ENCODE measurements at regions not wholly inside any gene's neighbourhood (a gene's known extent, or its start where the extent isn't known, plus 50 kb on each side); places are given as distances from the start of the nearest gene placed in this dataset.
A peak's percentile ranks its signal among the peaks of the same experiment; 100 is the strongest.

DNA sequence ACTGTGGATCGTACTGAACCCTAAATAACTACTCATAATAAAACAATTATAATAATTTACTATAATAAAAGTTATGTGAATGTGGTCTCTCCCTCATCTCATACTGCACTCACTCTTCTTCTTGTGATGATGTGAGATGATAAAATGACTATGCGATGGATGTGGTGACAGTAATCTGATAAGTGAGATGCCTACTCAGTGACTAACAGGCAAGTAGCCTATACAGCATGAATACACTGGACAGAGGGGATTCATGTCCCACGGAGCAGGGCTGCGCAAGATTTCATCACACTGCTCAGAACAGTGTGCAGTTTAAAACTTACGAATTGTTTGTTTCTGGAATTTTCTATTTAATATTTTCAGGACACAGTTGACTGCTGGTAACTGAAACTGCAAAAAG lies 304.0 kb downstream of the DUSP10 start:
- Mint-ChIP-seq H3K4me1 (peaks cover 34% of the 10 kb centered on the region), H3K4me3 (no peak overlapping the region), H3K9me3 (no peaks in the 10 kb centered on the region), H3K36me3 (no peaks in the 10 kb centered on the region), H3K27ac (no peak overlapping the region), H3K27me3 (peaks cover 1% of the 10 kb centered on the region)

DNA sequence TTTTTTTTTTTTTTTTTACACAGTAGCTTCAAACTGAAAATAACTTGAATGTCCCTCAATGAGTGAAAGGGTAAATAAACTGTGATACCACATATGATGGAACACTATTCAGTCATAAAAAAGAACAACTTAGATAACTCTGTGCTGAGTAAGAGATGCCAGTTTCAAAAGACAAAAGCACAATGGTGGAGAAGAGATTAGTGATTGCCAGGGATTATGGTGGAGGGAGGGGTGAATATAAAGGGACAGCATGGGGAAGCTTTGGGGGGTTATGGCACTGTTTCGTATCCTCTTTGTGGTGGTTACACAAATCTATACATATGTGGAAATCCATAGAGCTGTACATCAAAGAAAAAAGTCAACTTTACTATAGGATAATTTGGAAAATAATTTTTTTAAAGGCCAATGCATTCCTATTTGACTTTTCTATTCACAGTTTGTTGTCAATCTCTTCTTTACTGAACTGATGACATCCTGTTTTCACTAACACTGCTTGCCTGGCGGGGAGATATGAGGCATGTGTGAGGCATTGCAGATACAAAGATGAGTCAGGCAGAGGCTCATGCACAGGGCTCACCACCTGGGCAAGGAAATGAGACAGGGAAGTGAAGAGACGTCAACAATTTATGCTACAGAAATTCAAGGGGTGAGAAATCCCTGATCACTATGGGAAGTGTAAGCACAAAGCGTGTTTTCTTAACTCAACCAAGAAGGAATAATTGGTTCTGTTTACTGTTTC lies 302.7 kb downstream of the DUSP10 start:
- H3K4me1 Mint-ChIP-seq = peaks cover 34% of the 10 kb centered on the region
- peaks cover 1% of the 10 kb centered on the region for H3K27me3 Mint-ChIP-seq
- H3K9me3 Mint-ChIP-seq = no peaks in the 10 kb centered on the region
- peak overlapping the region; percentile 88 for H3K27ac Mint-ChIP-seq
- H3K4me3 Mint-ChIP-seq = peak overlapping the region; percentile 34
- H3K36me3 Mint-ChIP-seq = no peaks in the 10 kb centered on the region

DNA sequence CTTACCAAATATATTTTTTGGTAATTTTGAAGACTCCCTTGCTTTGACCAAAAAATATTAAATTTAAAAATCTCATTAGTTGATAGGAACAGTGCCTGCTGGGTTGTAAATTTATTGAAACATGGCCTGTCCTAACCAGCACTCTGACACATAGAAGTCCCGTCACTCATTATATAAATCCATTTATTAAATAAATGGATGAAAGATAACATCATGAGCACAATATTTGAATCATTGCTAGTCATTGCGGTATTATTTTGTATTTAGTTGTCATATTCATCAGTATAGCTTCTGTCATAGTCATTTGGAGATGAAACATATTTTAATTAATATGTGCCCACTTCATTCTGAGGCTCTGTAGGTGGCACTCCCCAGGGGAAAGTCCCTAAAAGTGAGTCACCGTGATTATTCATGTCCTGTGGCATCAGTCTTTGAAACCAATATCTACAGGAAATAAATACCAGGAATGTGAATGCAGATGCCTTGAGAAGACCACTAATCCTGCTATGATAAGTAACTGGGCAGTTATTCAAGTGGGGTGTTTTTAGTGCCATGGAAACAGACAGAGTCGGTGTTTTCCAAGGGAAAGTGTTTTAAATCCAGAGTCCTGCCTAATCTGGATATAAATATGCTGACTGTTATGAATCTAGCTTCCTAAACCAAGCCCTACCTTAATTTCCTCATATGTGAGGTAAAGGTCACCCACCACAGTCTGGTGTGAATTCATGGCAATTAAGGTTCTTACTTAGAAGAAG lies 302.0 kb downstream of the DUSP10 start:
- H3K27ac Mint-ChIP-seq = peak overlapping the region; percentile 71
- peaks cover 1% of the 10 kb centered on the region for H3K27me3 Mint-ChIP-seq
- H3K36me3 Mint-ChIP-seq = no peaks in the 10 kb centered on the region
- no peaks in the 10 kb centered on the region for H3K9me3 Mint-ChIP-seq
- H3K4me3 Mint-ChIP-seq = peak overlapping the region; percentile 2
- H3K4me1 Mint-ChIP-seq = peaks cover 33% of the 10 kb centered on the region

DNA sequence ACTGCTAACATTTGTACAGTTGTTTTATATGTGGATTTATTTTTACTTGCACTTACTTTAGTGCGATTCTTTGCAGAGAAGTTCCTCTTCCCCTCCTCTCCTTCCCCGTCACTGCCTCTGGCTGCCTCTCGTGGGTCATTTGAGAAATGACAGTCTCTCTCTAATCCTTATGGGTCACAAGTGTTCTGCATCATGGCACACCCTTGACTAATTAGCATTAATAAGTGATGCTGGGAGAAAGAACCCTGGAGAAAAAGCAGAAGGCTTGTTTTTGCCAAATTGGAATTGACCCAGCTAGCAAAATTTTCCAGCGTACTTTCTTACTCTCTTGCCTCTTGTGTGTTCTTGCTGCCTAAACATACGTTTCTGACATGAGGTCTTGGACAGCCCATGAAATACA lies 301.2 kb downstream of the DUSP10 start:
- Mint-ChIP-seq H3K4me3 (peak overlapping the region; percentile 38), H3K27me3 (peaks cover 2% of the 10 kb centered on the region), H3K4me1 (peaks cover 25% of the 10 kb centered on the region)

DNA sequence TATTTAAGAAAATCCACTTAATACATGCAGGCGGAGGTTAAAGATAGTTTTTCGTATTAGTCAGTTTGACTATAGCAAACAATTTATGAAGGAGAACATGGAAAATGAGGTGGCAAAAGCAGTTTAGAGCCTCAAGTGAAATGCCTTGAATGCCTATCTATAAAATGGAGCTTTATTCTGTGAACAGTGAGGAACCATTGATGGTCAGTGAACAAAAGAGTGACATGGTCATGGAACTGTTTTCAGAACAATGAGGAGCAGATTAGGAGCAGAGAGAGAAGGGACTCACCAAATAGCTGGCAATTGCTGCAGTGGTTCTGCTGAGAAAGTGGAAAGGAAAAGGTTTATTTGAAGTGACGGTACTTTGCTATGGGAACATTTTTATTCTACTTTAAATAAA lies 299.8 kb downstream of the DUSP10 start:
- no peaks in the 10 kb centered on the region for H3K9me3 Mint-ChIP-seq
- no peak overlapping the region for H3K4me3 Mint-ChIP-seq
- H3K4me1 Mint-ChIP-seq = peaks cover 25% of the 10 kb centered on the region
- H3K27me3 Mint-ChIP-seq = peaks cover 2% of the 10 kb centered on the region
- H3K27ac Mint-ChIP-seq = no peak overlapping the region
- H3K36me3 Mint-ChIP-seq = no peaks in the 10 kb centered on the region

More for the DNA sequence above, 301.2 kb downstream of the DUSP10 start:
- Mint-ChIP-seq H3K36me3 (no peaks in the 10 kb centered on the region), H3K27ac (peak overlapping the region; percentile 32), H3K9me3 (no peaks in the 10 kb centered on the region)

DNA sequence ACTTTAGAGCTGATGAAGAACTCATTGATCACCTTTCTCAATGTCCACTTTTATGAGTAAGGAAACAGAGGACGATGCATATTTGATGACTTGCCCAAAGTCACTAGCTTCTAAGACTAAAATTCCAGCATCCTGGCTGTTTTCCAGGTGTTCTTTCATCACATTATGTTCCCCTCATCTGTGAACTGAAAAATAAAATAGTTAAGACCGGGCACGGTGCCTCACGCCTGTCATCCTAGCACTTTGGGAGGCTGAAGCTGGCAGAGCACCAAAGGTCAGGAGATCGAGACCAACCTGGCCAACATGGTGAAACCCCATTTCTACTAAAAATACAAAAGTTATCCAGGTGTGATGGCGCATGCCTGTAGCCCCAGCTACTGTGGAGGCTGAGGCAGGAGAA lies 297.5 kb downstream of the DUSP10 start:
- peaks cover 23% of the 10 kb centered on the region for H3K4me1 Mint-ChIP-seq
- no peaks in the 10 kb centered on the region for H3K9me3 Mint-ChIP-seq
- H3K27ac Mint-ChIP-seq = no peak overlapping the region
- H3K27me3 Mint-ChIP-seq = peaks cover 2% of the 10 kb centered on the region
- H3K36me3 Mint-ChIP-seq = no peaks in the 10 kb centered on the region
- no peak overlapping the region for H3K4me3 Mint-ChIP-seq

DNA sequence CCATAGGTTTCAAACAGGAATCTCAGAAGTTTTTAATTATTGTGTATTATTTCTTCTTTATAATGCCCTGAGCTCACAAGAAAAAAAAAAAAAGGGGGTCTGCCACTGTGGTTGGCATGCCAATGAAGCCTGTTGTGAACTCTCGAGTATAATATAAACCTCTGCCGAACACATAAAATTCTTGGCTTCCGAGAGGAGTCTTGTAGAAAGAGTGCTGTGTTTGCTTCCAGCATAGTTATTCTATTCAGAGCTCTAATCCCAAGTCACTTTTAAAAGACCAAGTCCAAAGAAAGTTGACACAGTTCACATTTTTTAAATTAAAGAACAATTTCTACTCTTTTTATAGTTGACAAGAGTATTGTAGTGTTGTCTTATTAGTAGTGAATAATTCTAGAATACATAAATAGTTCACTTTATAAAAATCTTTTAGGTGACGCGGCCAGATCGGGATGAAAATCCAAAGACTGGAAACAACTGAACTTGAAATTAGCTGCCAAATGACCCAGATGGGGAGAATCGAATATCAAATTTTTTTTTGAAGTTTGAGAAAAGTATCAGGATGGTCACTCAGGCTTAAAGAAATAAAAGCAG lies 293.2 kb downstream of the DUSP10 start:
- no peaks in the 10 kb centered on the region for H3K9me3 Mint-ChIP-seq
- peaks cover 11% of the 10 kb centered on the region for H3K4me1 Mint-ChIP-seq
- no peak overlapping the region for H3K27ac Mint-ChIP-seq

DNA sequence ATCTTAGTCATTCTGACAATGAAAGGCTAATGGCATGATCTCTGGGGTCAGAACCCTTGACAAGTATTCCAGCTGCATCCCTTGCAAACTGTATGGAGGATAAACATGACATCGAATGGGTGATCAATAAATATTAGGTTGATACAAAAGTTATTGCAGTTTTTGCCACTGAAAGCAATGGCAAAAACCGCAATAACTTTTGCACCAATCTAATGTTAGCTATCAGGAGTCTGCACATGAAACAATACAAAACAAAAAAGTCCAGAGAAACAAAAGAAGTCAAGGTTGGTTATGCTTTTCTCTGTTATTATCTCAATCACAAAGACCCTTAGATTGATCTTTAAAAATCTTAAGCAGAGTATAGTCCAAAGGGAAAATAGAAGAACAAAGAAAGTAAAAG lies 292.7 kb downstream of the DUSP10 start:
- no peaks in the 10 kb centered on the region for H3K36me3 Mint-ChIP-seq
- H3K9me3 Mint-ChIP-seq = no peaks in the 10 kb centered on the region
- H3K27ac Mint-ChIP-seq = no peak overlapping the region
- H3K27me3 Mint-ChIP-seq = peaks cover 5% of the 10 kb centered on the region
- H3K4me1 Mint-ChIP-seq = peaks cover 11% of the 10 kb centered on the region
- H3K4me3 Mint-ChIP-seq = no peak overlapping the region

More for the DNA sequence above, 293.2 kb downstream of the DUSP10 start:
- peaks cover 5% of the 10 kb centered on the region for H3K27me3 Mint-ChIP-seq
- H3K4me3 Mint-ChIP-seq = no peak overlapping the region
- H3K36me3 Mint-ChIP-seq = no peaks in the 10 kb centered on the region

DNA sequence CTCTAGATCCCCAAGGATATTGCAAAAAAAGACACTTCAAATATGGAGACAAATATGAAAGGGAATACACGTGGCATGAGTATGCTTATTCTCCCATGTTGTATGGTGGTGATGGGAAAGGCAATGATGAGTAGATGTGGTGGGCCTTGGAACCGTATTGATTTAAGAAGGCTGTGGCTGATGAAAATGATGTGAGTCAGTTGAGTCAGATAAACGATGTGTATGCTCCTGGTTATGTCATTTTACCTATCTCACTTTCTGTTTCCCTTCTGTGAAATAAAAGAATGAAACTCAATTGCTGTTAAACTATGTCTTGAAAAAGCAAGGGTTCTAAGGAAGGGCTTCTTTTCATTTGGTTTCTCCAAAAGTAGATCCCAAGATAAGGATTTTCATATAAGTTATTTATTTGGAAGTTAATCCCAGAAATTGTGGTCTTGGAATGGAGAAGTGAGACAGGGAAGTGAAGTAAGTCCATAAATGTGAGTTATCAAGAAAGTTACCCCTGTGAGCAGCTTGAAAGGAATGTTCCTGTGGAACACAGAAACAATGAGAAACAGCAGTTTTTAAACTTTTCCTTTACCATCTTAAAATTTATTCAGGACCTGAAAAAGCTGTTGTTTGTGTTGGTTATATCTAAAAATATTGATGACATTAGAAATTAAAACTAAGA lies 292.0 kb downstream of the DUSP10 start:
- Mint-ChIP-seq H3K9me3 (no peaks in the 10 kb centered on the region), H3K36me3 (no peaks in the 10 kb centered on the region), H3K27ac (peak overlapping the region; percentile 4), H3K4me3 (no peak overlapping the region), H3K27me3 (peaks cover 5% of the 10 kb centered on the region), H3K4me1 (peaks cover 11% of the 10 kb centered on the region)

DNA sequence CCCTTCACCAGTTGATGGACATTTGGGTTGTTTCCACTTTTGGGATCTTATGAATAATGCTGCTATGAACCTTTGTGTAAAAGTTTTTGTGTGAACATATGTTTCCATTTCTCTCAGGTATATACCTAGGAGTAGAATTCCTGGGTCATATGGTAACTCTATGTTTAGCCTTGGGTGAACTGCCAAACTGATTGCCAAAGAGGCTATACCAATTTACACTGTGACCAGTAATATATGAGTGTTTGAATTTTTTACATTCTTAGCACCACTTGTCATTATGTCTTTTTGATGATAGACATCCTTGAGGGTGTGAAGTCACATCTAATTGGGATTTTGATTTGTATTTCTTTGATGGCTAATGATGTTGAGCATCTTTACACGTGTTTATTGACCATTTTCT lies 290.1 kb downstream of the DUSP10 start:
- H3K27ac Mint-ChIP-seq = no peak overlapping the region
- peaks cover 11% of the 10 kb centered on the region for H3K4me1 Mint-ChIP-seq
- no peaks in the 10 kb centered on the region for H3K9me3 Mint-ChIP-seq
- no peak overlapping the region for H3K4me3 Mint-ChIP-seq
- H3K27me3 Mint-ChIP-seq = peaks cover 4% of the 10 kb centered on the region
- no peaks in the 10 kb centered on the region for H3K36me3 Mint-ChIP-seq

DNA sequence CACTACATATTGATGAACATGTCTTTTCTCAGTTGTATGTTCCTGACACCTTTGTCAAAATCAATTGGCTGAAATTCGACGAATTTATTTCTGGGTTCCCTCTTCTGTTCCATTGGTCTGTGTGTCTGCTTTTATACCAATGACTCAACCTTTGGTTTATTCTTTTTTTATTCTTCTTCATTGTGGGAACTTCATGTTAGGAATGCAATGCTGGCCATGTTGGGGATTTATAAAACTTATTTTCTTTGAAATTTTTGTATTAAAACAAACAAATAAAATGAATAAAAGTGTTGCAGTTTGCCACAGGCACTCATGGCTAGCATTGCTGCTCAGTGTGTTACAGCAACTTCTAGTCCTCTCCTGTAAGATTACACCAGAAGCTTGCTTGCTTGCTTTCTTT lies 287.8 kb downstream of the DUSP10 start:
- Mint-ChIP-seq H3K4me3 (no peak overlapping the region), H3K9me3 (no peaks in the 10 kb centered on the region), H3K27me3 (peaks cover 5% of the 10 kb centered on the region), H3K36me3 (no peaks in the 10 kb centered on the region), H3K4me1 (peaks cover 10% of the 10 kb centered on the region), H3K27ac (no peak overlapping the region)

DNA sequence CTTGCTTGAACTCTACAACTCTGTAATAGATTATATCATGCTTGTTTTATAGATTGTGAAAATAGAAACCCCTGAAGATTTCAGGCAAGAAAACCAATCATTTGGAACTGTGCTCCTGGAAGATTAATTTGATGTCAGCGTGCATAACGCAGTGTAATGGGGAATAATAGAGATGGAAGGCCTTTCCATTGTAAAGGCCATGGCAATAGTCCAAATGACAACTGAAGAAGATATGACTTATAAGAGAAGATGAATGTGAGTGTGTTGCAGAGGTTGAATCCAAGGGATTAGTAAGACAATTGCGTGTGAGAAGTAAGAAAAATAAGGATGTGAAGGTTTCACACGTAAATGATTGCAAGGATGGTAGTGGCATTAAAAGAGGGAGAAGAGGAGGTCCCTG lies 285.0 kb downstream of the DUSP10 start:
- H3K9me3 Mint-ChIP-seq = no peaks in the 10 kb centered on the region
- H3K4me3 Mint-ChIP-seq = no peak overlapping the region
- H3K27me3 Mint-ChIP-seq = peaks cover 9% of the 10 kb centered on the region
- no peaks in the 10 kb centered on the region for H3K4me1 Mint-ChIP-seq
- no peaks in the 10 kb centered on the region for H3K36me3 Mint-ChIP-seq
- H3K27ac Mint-ChIP-seq = no peak overlapping the region

DNA sequence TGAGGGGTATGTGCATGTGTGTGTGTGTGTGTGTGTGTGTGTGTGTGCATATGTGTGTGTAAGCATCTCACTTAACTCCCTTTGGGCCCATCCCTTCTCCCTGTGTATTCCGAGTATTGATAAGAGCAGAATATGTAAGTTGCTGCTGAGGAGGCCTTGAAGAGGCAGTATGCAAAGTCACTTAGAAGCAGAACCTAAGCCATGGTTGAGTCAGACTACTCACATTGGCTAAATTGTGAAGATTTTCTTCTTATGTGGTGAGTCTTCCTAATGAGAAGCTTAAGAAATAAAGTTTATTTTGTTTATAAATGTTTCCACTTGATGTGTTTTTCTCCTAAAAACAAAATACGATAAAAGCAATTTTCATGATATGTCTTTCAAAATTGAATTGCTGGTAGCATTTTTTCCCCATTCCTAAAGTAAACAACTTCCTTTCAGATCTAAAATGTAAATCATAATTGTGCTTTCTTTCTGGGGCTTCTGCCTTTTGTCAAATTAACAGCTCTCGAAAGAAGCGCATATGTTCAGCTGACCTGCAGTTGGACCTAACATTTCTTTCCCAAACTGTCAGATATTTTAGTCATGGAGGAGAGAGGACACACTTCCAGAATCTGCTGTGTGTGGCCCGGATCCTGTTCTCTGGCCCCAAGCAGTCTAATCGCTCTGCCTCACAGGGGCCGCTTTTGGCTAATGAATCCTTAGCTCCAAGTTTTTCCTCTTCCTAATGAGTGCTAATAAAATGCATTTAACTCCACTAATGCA lies 284.0 kb downstream of the DUSP10 start:
- Mint-ChIP-seq H3K4me3 (no peak overlapping the region), H3K9me3 (no peaks in the 10 kb centered on the region), H3K27ac (no peak overlapping the region), H3K4me1 (no peaks in the 10 kb centered on the region), H3K27me3 (peaks cover 7% of the 10 kb centered on the region), H3K36me3 (no peaks in the 10 kb centered on the region)

DNA sequence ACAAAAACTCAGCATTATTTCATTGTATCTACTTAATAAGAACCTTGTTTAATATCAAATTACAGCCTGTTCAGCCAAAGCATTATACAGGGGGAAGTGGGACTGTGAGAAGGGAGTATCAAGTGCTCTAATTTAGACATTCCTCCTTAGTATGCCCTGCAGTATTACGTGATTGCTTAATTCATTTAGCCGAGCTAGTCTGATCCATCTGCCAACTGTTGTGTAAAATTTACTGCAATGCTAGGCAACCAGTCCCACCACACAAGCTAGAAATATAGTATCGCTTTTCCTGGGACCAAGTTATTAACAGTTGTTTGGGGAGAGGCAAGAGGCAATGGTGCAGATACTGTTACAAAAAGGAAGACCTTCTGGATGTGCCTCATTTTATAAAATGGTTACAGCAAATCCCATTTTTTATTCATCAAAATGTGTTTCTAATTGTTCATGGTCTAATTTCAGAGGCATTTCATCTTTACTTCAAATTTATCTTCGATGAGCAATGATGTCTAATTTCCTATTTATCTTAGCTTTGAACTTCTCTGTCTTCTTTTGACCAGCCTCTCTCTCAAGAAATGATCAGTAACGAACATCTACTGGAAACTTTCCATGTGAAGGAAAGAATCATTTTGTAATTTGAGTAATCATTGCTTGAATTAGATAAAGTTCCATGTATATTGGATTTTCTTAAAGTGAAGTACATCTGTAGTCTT lies 283.3 kb downstream of the DUSP10 start:
- Mint-ChIP-seq H3K27ac (no peak overlapping the region), H3K4me3 (no peak overlapping the region), H3K27me3 (peaks cover 7% of the 10 kb centered on the region), H3K36me3 (no peaks in the 10 kb centered on the region), H3K4me1 (no peaks in the 10 kb centered on the region), H3K9me3 (no peaks in the 10 kb centered on the region)

DNA sequence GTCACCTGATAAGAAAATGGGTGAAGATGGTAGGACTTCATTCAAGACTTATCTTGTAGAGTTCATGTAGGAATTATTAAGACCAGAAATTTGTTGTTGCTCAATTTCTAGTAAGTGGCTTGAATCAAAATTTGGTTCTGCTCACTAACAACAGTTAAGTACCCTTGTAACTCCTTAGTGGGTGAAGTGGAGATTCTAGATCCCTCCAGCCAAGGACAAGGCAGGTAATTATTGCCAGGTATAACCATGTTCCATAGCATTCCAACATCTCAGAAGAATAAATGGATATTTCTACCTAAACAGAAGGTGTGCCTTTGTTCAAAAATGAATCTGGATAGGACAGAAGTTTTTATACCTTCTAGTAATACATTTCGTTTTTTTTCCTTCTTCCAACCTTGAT lies 282.3 kb downstream of the DUSP10 start:
- Mint-ChIP-seq H3K4me1 (no peaks in the 10 kb centered on the region), H3K27me3 (peaks cover 7% of the 10 kb centered on the region), H3K36me3 (no peaks in the 10 kb centered on the region), H3K27ac (no peak overlapping the region), H3K4me3 (no peak overlapping the region), H3K9me3 (no peaks in the 10 kb centered on the region)

All from activated naive CD4-positive, alpha-beta T cell treated with anti-CD3 and anti-CD28 coated beads, Interleukin-2, amount 50 U/mL, for 24 hours (primary cell).